ENCODE measurements at regions not wholly inside any gene's neighbourhood (a gene's known extent, or its start where the extent isn't known, plus 50 kb on each side); places are given as distances from the start of the nearest gene placed in this dataset.

DNA sequence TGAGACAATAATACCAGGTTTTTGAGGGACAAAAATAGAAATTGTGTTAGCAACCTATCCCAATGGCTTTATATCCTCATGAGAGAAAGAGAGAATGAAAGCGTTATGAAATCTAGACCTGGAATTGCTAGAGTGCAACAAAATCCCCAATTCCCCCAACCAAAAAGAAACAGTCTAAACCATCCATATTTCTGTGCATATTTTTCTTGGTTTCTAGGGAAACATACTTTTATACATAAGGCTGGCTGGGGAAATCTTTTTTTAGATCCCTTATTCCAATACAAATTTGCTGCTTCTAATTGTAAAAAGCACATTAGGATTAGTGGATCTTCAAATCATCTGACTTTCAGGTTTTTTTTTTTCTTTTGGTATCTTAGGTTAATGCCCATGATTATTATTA lies 277.0 kb upstream of the SEMA3A start:
- no peak for DNase-seq

DNA sequence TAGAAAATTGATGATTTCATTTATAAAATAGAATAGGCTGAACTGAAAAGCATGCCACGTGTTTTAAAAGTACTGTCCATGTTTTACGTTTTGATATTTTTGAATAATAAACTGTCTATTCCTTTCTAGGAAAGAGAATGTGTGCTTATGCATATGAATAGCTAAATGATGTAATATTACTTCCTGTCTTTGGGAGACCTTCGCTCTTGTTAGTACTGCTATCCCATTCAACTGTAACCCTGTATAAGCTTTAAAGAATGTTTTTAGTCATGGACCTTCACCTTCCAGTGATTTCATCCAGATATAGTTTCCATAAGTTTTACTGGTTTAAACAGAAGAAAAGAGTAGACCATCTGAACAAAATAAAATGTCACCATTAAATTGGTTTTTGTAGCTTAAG lies 274.4 kb upstream of the SEMA3A start:
- no peak for DNase-seq

DNA sequence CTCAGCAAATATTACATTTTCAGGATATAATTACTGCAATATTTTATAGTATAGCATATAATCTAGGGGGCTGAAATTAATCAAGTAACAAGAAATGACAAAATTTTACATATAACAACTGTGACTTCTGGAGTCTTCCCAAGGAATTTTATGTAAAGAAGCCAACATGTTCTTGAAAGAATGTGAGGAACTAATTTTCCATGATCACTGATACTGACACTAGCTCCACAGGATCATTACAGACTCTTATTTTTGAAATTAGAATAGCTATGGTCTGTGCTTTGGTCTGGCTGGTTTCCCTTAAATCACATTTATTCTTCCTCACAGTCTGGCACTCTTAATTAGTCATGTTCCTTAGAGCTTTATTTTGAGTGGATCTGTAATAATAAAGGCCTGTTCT lies 267.7 kb upstream of the SEMA3A start:
- no peak for DNase-seq

DNA sequence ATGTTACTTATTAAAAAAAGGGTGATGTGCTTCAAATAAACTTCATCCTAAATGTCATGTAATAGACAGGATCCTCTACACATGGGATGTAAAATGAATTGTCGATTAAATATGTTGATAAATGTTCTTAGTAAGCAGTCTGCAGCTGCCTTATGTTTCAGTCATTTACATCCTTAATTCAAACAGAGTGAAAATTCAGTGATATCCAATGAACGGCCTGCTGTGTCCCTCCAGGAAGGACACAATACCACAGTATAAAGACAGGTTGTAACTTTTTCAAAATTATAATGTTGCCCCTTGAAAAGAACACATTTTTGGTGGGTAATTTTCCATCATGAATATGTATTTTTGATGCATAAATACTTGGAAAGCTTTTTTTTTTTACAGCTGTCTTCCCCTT lies 266.5 kb upstream of the SEMA3A start:
- no peak for DNase-seq

DNA sequence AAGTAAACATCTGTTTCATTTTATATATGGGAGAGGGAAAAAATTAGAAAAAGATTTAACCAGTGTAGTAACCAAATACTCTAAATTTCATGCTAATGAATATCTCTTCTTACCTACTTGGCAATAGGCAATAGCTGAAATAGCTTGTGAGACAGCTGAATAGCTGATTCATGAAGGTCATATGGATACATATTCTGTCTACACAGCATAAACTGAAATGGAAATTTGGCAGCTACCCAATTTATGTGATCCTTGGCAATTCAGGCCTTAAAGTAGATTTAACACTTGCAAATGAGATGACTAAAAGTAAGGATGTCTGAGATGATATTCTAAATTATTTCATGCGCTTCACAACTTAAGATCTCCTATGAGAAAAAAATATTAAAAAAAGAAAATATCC lies 261.2 kb upstream of the SEMA3A start:
- no peak for DNase-seq

DNA sequence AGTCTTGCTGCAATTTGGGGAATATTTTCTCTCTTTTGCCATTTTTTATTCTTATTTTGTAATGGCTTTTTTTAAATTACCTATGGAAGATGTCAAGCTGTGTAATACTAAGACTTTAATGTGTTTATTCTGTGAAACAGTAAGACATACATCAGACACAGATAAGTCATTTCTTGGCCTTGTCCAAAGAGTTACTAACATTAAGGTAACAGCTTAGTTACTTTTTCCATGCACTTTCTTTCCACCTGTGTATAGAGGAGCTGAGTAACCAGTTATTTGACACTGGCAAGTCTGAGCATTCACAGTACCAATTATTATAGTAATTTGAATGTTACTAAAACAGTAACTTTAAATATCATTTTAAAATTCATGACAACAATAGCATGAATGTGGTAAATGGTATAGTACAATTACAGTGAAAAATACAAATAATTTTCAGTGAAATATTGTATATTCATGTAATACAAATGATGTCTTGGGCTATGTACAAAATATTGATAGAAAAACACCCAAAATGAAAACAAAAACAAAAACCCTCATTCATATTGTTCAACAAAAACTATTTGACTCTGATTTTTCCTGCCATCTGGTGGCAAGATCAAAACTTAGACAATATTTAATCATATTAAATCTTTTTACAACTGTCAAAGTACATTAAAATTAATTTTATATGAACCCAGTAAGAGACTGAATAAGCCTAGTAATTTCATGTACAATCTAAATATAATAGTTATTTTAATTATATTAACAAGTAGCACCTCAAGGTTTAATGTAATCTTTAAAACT lies 259.8 kb upstream of the SEMA3A start:
- no peak for DNase-seq

DNA sequence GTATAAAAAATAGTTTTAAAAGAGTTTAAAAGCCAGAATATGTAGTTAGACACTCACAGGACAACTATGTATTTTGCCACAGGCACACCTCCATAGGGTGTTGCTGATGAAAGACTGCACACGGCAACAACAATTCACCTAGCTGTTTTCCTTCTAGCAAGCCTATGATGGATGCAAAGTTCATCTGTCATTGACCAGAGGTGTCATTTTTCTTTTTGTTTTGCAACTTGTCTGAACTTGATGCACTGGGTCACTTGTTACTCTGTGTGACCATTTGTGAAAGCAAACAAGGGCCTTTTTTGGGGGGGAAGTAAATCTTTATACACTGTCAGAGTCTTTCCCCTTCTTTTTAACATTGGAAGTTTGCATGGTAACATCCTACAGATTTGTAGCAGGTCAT lies 258.0 kb upstream of the SEMA3A start:
- DNase-seq = no peak

DNA sequence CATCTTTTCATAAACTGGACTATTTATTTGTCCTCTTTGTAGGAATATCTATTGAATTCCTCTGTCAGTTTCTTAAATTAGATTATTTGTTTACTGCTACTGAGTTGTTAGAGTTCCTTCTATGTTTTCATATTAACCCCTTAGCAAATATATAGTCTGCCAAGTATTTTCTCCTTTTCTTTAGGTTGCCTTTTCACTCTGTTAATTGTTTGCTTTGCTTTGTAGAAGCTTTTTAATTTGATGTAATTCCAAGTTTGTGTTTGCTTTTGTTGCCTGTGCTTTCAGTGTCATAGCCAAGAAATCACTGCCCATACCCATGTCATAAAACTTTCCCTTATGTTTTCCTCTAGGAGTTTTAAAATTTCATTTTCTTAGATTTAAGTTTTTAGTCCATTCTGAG lies 256.2 kb upstream of the SEMA3A start:
- no peak for DNase-seq

DNA sequence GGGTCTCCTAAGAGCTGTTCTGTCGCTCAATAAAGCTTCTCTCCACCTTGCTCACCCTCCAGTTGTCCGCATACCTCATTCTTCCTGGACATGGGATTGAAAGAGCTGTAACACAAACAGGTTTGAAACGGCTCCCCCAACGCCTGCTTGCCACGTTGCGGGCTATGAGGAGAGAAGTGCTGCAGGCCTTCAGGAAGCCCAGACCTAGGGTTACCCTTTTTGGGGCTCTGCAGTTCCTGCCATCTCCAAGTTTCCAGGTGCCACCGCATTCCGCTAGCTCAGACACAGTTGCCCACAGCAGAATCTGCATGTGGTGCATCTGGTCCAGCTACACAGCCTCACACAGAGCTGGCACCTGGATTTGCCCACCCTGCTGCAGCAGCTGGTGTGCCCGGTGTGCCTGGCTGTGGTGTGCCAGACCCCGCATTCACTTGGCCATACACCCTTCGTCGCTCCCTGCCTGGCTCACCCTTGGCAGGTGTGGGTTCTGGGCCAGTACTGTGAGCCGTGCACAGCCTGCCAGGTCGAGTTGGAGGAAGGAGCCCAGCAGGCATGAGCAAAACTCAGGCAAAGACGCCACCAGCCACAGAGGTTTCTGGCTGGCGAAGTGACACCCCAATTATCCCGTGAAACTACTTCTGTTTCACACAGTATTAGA lies 253.2 kb upstream of the SEMA3A start:
- no peak for DNase-seq

DNA sequence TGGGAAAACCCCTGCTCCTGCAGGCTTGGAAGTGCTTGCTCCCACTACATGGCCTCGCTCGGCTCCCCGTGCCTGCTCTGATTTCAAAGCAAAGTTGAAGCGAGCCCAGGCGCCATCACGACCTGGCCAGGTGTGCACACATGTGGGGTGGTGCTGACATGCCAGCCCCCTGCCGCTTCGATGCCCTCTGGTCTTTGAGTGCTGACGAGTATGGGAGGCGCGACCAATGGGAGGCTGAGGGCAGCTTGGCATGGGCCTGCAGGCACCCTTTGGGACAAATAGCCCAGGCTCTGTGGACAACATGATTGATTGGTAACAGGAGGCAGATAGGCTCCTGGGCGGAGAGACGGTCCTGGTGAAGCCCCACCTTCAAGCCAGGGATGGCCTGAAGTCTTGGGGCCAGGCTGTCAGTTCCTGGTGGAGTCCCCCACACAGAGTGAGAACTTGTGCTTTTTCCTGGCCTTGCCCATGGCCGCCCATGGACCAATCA lies 252.4 kb upstream of the SEMA3A start:
- no peak for DNase-seq

DNA sequence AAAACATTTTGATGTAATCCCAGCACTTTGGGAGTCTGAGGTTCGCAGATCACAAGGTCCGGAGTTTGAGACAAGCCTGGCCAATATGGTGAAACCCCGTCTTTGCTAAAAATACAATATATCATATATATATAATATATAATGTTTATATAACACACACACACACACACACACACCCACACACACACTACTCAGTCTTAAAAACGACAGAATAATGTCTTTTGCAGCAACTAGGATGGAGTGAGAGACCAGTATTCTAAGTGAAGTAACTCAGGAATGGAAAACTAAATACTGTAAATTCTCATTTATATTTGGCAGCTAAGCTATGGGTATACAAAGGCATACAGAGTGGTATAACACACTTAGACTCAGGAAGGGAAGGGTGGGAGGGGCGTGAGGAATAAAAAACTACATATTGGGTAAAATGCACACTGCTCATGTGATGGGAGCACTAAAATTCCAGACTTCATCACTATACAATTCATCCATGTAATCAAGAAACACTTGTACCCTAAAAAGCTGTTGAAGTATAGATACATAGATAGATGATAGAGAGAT lies 231.2 kb upstream of the SEMA3A start:
- no peak for DNase-seq

DNA sequence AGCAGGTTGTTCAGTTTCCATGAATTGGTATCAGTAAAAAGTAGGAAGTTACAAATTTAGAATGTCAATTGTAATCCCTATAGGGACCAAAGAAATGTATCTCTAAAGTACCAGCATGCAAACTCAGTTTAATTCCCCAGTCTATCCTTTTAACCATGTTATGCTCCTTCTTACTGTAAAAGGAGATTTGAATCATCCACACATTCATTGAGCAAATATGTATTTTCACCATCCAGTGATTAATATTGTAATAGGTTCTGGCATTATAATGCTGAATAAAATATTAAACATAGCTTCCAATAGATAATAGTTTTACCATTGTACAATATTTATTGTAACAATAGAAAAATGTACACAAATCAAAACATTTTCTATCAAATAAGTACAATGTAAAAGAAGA lies 228.2 kb upstream of the SEMA3A start:
- no peak for DNase-seq

DNA sequence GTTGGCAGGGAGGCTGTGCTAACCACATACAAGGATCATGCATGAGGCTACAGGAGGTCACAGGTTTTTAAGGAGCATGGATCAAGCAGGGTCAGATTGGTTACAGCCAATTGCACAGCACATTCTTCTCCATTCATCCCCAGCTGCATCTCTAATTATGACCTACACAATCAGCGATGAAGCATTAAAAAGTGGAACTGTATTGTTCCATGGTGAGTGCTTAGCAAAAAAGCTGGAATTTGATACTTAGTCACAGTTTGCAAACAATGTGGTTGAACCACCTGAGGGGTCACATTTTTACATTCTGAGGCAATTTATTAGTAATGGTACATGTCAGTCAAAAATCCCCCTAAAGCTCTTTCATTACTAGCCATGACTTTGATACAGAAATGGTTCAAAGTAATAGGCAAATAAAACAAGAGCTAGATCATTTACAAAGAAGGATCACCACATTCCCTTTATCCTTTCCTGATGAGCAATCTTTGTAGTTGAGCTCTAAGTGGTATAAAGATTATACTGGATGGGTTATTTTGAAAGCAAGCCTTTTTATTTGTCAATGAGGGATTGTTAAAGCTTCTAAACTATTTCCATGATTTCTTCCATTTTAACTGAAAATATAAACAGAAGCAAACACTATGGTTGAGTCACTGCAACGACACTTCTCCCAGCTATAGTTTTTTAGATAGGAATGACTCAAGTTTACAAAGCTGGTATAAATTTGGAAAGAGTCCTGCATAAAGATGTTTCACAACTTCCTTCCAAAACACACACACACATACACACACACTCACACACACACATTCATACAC lies 217.8 kb upstream of the SEMA3A start:
- no peak for DNase-seq

DNA sequence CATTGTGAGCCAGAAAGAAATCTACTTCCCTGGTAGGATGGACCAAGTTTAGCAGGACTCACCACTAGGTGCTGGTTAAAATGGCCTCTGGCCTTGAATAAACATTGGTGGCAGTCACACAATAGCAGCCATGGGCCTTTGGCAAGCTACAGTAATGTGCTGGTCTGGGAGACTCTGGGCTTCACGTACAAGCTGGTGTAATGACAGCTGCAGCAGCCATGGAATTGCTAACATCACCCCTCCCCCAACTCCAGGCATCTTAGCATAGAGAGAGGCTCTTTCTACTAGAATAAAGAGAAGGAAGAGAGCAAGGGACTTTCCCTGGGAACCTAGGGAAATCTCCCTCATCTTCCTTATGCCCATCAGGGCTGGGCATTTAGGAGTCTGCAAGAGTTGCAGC lies 205.1 kb upstream of the SEMA3A start:
- DNase-seq = no peak

DNA sequence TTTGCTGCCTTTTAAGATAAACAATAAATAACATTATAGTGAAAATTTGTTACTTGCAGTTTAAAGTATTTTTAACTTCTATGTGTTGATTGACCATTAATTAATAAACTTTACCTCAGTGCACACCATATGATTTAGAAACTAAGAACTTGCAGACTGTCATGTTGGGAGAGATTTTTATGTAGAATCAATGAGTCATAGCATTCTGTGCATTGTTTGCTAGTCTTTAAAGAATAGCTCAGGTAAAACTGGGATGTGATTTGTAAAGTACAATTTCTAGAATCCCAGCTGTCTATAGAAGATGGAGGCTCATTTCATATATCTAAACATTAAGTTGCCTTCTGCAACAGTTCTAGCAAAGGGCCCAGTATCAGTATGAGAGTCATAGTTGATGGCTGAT lies 199.6 kb upstream of the SEMA3A start:
- no peak for DNase-seq

DNA sequence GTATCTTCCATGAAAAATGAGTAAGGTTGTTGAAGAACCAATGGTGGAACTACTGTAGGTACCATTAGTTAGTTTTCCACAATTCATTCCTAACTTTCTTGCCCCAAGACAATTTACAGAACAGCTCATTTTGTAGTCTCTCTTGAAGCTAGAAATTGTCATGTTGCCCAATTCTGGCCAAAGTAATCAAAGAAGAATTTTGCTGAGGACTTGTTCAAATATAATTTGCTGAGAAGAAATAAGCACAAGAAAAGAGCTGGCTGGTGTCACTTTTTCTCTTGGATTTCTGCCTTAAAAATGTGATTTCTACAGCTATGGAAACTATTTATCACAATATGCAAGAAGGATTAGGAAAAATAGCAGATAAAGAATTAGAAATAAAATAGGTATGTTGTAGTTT lies 199.2 kb upstream of the SEMA3A start:
- no peak for DNase-seq

DNA sequence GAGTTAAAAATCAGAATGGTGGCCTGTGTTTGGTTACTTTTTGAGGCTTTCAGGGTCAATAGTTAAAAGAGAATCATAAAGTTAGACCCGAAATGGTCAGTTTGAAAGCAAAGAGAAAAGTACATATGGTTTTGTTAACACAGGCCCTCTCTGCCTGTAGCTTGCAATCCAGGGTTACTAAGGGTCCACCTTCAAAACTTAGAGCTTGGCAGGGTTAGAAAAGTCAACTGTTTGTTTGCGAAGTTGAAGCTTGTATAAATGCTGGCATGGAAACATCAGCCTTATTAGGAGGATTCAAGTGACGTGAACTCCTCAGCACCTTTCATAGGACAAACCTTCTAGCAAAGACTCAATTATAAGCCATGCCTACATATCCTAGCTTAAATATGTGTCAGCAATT lies 196.3 kb upstream of the SEMA3A start:
- DNase-seq = no peak

DNA sequence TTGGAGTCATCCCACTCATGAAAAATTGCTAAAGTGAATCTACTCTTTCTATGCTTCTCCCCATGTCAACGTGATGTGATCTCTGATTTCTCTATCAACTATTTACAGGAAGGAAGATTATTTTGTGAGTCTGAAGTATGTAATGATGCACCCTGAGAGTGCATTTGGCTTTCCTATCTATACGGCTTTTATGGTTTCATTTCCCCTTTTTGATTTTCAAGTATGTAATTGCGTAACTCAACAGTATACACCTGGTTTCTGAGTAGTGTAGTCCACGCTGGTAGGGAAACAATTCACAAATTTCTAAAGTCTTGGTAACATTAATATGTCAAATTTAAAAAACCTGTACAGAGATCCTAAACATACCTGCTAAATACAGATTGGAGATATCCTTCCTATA lies 194.7 kb upstream of the SEMA3A start:
- DNase-seq = no peak

DNA sequence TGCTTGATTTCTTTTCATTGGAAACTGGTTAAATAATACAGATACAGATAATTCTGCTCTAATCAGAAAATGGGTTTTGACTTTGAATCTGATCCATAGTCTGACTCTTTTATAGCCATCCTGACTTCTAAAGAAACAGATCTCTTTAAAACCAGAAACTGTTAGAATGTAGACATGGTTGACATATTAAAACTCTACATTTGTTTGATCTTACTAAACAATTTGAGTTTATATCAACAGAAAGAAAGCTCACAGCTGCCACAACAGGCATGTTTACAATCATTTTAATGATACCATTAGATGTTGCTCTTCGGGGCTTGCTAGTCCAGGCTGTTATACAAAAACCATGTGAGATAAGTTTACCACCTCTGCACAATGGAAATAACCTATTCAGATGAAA lies 193.0 kb upstream of the SEMA3A start:
- DNase-seq = no peak

DNA sequence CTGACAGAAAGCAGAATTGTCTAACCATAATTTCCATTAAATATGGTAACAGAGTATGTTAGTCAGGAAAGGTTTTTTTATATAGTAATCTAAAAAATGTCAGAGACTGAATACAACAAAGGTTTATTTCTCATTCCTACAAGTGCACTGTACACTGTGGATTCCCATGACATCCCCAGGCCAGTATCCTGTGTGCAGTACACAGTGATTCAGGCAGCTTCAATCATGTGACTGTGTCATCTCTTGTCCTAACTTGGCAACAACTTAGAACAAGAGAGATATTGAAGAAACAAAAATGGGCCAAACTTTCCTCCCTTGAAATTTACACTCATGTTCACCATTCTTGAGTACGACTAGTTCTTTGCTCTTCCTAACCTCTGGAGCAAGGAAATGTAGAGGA lies 189.8 kb upstream of the SEMA3A start:
- DNase-seq = no peak

DNA sequence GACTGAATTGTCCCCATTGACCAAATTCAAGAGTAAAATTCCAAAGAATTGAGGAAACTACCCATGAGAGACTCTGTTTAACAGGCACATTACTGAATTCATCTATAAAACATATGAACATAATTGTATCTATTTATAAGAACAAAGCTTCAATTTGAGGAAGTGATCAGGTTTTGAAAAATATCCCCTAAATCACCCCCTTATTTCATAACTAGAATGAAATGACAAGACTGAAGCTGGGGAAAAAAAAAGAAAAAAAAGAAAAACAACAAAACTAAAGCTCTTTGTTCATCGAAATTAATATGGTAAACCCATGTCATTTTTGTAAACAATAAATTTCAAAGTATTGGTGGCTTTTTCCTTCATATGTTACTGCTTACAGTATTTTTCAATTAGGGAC lies 184.9 kb upstream of the SEMA3A start:
- no peak for DNase-seq

DNA sequence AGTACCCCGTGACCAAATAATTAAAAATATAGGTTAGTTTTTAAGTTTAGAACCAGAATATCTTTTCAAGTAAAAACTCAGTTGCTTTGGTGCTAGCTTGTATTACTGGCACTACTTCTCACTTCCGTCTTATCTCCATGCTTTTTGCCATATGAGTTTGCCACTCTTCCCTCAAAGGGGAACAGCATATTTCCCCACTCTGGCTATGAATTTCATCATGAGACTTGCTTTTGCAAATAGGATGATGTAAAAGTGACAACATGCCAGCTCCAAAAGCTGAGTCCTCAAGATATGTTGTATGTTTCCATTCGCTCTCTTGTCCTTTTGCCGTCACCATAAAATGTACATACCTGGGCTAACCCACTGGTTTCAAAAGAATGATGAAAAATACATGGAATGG lies 178.1 kb upstream of the SEMA3A start:
- no peak for DNase-seq

DNA sequence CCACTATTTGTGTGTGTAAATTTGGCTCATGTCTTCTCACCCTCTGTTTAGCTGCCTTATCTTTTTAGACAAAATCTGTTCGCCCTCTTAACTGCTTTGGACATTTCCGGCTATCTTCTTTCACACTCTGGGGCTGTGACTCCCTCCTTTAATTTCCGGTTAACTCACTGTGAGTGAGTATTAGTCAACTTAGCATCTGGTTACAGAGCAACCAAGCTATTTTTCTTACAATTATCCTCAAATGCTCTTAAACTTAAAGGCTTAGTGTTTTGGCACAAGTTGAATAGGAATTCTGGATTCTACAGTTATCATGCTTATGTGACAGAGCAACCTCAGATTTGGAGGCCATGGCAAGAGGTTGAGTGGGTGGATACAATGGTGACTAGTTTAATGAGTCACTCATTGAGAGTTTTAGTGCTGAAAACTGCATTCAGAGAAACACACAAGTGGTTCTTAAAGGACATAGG lies 177.6 kb upstream of the SEMA3A start:
- DNase-seq = no peak

DNA sequence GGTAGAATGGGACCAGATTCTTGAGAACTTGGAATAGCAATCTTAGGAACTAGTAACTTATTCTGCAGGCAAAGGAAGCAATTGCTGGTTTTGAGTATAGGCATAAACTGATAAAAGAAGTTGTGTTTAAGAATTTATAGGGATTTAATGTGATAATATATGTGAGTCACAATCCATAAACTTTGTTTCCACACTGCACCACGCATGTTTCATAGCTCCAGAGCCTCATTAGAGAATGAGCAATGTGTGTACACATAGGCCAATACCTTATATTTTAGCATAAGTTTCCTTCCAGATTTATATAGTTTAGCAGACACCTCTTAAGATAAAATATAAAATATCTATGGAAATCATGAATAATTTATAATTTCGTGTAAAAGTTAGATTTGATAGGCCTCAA lies 175.5 kb upstream of the SEMA3A start:
- no peak for DNase-seq
